B cell (primary cell): ENCODE measurements at regions not wholly inside any gene's neighbourhood (a gene's known extent, or its start where the extent isn't known, plus 50 kb on each side); places are given as distances from the start of the nearest gene placed in this dataset.

Experiments used
- ATAC-seq: fragments of 200-7000 bp; cut with Tn5 transposase; one replicate; pipeline ENCODE4 v1.10.0; 2021; ENCODE audit warnings: low read depth, mild to moderate bottlenecking, moderate number of reproducible peaks, moderate library complexity
- CTCF ChIA-PET: fragments of 350-600 bp; sonication (Branson Sonifier 250); formaldehyde crosslinking; loops from one replicate; lab custom pipeline; 2021; ENCODE audit warnings: antibody characterized with exemption, inconsistent platforms; lab: Charles Lee
- POLR2A ChIA-PET: fragments of 350-600 bp; sonication (Branson Sonifier 250); formaldehyde crosslinking; loops from one replicate; lab custom pipeline; 2021; ENCODE audit warnings: antibody characterized with exemption; lab: Charles Lee
- DNase-seq: peaks from one replicate; pipeline ENCODE4 v3.0.0; 2013
- H2AFZ ChIP-seq: 2 replicates; pipeline ENCODE4 v1.6.1; 2012; ENCODE audit warnings: mild to moderate bottlenecking, low read depth, low read length; ENCODE audit not compliant: insufficient read depth, poor library complexity, severe bottlenecking
- H3K27ac ChIP-seq, 2 donors: 1 replicate in 1 of 2; 2 replicates in 1 of 2; pipeline ENCODE4 v1.5.1; 2012 to 2013; ENCODE audit warnings: low read length in 2 of 2, mild to moderate bottlenecking in 2 of 2, moderate library complexity in 1 of 2
- H3K27me3 ChIP-seq, 4 experiments: fragments of 200-600 bp in 1 of 4; sonication (generic) in 1 of 4; replicated peaks in 1 of 4; 1 replicate in 2 of 4; 2 replicates in 2 of 4; pipeline versions ENCODE4 v1.6.1 to v1.7.0; 2013 to 2016; ENCODE audit warnings: low read length in 3 of 4, mild to moderate bottlenecking in 2 of 4, mixed read lengths in 1 of 4, moderate library complexity in 1 of 4; ENCODE audit not compliant: insufficient read depth in 4 of 4, control insufficient read depth in 3 of 4; ENCODE audit errors: control extremely low read depth in 1 of 4
- H3K36me3 ChIP-seq, 2 experiments: replicated peaks in 1 of 2; 1 replicate in 1 of 2; 2 replicates in 1 of 2; pipeline versions ENCODE4 v1.6.1 to v1.7.1; 2013; ENCODE audit warnings: low read length in 1 of 2; ENCODE audit not compliant: insufficient read depth in 2 of 2, control insufficient read depth in 1 of 2; ENCODE audit errors: control extremely low read depth in 1 of 2, extremely low read depth in 1 of 2
- H3K4me1 ChIP-seq, 2 donors: fragments of 200-600 bp in 1 of 2; sonication (generic) in 1 of 2; 1 replicate in 1 of 2; 2 replicates in 1 of 2; pipeline versions ENCODE4 v1.5.1 to v1.6.1; 2013 to 2017; ENCODE audit warnings: low read length in 2 of 2; ENCODE audit not compliant: control insufficient read depth in 2 of 2, insufficient read depth in 2 of 2
- H3K4me2 ChIP-seq: replicated peaks from 2 replicates; pipeline ENCODE3; 2012; ENCODE audit warnings: mild to moderate bottlenecking, low read depth, low read length; ENCODE audit not compliant: poor library complexity, severe bottlenecking
- H3K4me3 ChIP-seq, 5 experiments: fragments of 200-600 bp in 1 of 5; sonication (generic) in 1 of 5; 1 replicate in 3 of 5; 2 replicates in 2 of 5; pipeline versions ENCODE4 v1.5.1 to v1.7.0; 2011 to 2016; ENCODE audit warnings: low read length in 4 of 5, mild to moderate bottlenecking in 4 of 5, low read depth in 2 of 5, control low read depth in 1 of 5, moderate library complexity in 1 of 5; ENCODE audit not compliant: insufficient read depth in 1 of 5; ENCODE audit errors: control extremely low read depth in 1 of 5, extremely low read depth in 1 of 5
- H3K79me2 ChIP-seq: fragments of 200-600 bp; sonication (generic); one replicate; pipeline ENCODE4 v1.6.0; 2016; ENCODE audit warnings: low read length; ENCODE audit not compliant: control insufficient read depth, insufficient read depth
- H3K9ac ChIP-seq: fragments of 200-600 bp; sonication (generic); 2 replicates; pipeline ENCODE4 v1.6.1; 2017; ENCODE audit warnings: mild to moderate bottlenecking, low read length, moderate library complexity
- H3K9me3 ChIP-seq, 3 donors: one replicate each; pipeline versions ENCODE4 v1.6.1 to v1.7.1; 2013; ENCODE audit warnings: low read length in 2 of 3; ENCODE audit not compliant: control insufficient read depth in 2 of 3, insufficient read depth in 1 of 3; ENCODE audit errors: control extremely low read depth in 1 of 3
- H4K20me1 ChIP-seq: 2 replicates; pipeline ENCODE4 v1.6.0; 2012; ENCODE audit warnings: mild to moderate bottlenecking, low read length; ENCODE audit not compliant: insufficient read depth, control insufficient read depth, poor library complexity, severe bottlenecking
- H3K27ac Mint-ChIP-seq: one replicate; pipeline ENCODE4 v1.8.0; 2021; ENCODE audit warnings: mixed read lengths
- H3K27me3 Mint-ChIP-seq: one replicate; pipeline ENCODE4 v1.8.0; 2021; ENCODE audit warnings: mixed read lengths
- H3K4me1 Mint-ChIP-seq: one replicate; pipeline ENCODE4 v1.8.0; 2021; ENCODE audit warnings: mixed read lengths
- H3K4me3 Mint-ChIP-seq: one replicate; pipeline ENCODE4 v1.8.0; 2021; ENCODE audit warnings: mixed read lengths
- H3K9me3 Mint-ChIP-seq: one replicate; pipeline ENCODE4 v1.8.0; 2022; ENCODE audit warnings: mixed read lengths; ENCODE audit not compliant: insufficient read depth
- EZH2 ChIP-seq: IDR thresholded peaks from 2 replicates; pipeline ENCODE4 v1.6.1; 2012; ENCODE audit warnings: borderline replicate concordance, low read depth, mild to moderate bottlenecking, moderate library complexity, low read length; ENCODE audit not compliant: insufficient read depth, poor library complexity, severe bottlenecking
- WGBS: methylation state at CpG from one replicate; pipeline ENCODE4 v1.1.5; 2013; ENCODE audit warnings: missing lambda C conversion rate; ENCODE audit not compliant: insufficient coverage; 5-methylcytosine and 5-hydroxymethylcytosine counted together
- intact Hi-C: fragments of 100-400 bp; cut with micrococcal nuclease; formaldehyde crosslinking; loops from one replicate; pipeline ENCODE4 v1.10.0; 2022
- TF ChIP-seq, protein P1 (sequence below): fragments of 200-600 bp; IDR thresholded peaks from one replicate; pipeline ENCODE4 v1.8.0; 2022; ENCODE audit warnings: antibody characterized with exemption, mild to moderate bottlenecking

DNA sequence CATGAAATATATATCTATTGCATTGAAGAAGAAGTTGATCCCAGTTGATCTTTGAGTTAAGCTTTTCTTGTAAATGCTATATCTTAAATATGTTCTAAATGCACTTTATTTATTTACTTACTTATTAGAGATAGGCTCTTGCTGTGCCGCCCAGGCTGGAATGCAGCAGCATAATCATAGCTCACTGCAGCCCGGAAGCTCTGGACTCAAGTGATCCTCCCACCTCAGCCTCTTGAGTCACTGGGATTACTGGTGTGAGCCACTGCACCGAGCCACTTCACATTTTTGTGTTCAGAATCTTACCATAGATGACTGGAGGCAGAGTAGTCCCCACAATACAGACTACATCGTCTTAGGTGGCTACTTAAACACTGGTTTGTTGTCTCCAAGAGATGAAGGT lies 324.3 kb upstream of the SLIT2 start:
- ChIA-PET POLR2A (no interaction called here), CTCF (no interaction called here)
- DNase-seq (no peak), ATAC-seq (no peak)
- no peak for TF ChIP-seq EZH2
- TF ChIP-seq, protein P1, sequence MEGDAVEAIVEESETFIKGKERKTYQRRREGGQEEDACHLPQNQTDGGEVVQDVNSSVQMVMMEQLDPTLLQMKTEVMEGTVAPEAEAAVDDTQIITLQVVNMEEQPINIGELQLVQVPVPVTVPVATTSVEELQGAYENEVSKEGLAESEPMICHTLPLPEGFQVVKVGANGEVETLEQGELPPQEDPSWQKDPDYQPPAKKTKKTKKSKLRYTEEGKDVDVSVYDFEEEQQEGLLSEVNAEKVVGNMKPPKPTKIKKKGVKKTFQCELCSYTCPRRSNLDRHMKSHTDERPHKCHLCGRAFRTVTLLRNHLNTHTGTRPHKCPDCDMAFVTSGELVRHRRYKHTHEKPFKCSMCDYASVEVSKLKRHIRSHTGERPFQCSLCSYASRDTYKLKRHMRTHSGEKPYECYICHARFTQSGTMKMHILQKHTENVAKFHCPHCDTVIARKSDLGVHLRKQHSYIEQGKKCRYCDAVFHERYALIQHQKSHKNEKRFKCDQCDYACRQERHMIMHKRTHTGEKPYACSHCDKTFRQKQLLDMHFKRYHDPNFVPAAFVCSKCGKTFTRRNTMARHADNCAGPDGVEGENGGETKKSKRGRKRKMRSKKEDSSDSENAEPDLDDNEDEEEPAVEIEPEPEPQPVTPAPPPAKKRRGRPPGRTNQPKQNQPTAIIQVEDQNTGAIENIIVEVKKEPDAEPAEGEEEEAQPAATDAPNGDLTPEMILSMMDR: no peak
- no peaks in the 10 kb centered on the region for H3K79me2 ChIP-seq
- no peak overlapping the region for H3K27ac ChIP-seq
- 100% methylated on average over 2 of the region's 4 CpGs for WGBS
- no peaks in the 10 kb centered on the region for H3K36me3 ChIP-seq
- Mint-ChIP-seq H3K4me1 (no peaks in the 10 kb centered on the region), H3K4me3 (no peak overlapping the region), H3K27me3 (no peaks in the 10 kb centered on the region), H3K9me3 (peaks cover 6% of the 10 kb centered on the region), H3K27ac (no peak overlapping the region)
- H3K9ac ChIP-seq: no peak overlapping the region
- intact Hi-C loops: no loop called here
- H3K4me1 ChIP-seq: no peaks in the 10 kb centered on the region
- H3K27me3 ChIP-seq: no peaks in the 10 kb centered on the region
- H2AFZ ChIP-seq: no peak overlapping the region
- no peaks in the 10 kb centered on the region for H4K20me1 ChIP-seq
- H3K4me3 ChIP-seq: no peak overlapping the region
- H3K4me2 ChIP-seq: no peak overlapping the region
- peaks cover 0 to 3% (median 1%) of the 10 kb centered on the region in 3 donors for H3K9me3 ChIP-seq

DNA sequence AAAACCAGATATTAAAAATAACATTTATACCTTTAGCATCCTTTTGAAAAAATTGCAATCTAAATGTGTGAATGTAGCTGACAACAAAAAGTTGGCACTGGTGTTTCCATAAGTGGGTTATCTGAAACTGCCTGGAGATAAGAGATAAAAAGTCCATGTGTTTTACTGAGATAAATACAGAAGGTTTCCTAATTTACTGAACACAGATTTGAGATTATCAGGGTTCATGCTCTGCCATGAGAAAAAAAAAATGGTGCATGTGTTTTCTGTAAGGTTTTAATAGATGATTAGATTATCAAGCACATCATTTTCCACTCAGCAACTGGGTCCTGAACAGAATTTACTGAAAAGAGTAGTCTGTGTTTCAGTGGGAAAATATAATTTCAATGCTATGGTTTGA lies 326.2 kb upstream of the SLIT2 start:
- H3K4me1 Mint-ChIP-seq: no peaks in the 10 kb centered on the region
- ChIA-PET CTCF (no interaction called here), POLR2A (no interaction called here)
- H4K20me1 ChIP-seq: no peaks in the 10 kb centered on the region
- DNase-seq (no peak), ATAC-seq (no peak)
- no peaks in the 10 kb centered on the region for H3K36me3 ChIP-seq
- no peaks in the 10 kb centered on the region for H3K4me1 ChIP-seq
- no peaks in the 10 kb centered on the region for H3K27me3 Mint-ChIP-seq
- H3K79me2 ChIP-seq: no peaks in the 10 kb centered on the region
- no peak overlapping the region for H3K27ac ChIP-seq
- H3K9me3 ChIP-seq: peaks cover 0 to 7% (median 1%) of the 10 kb centered on the region in 3 donors
- no peak overlapping the region for H3K9ac ChIP-seq
- H3K4me3 ChIP-seq: no peak overlapping the region
- TF ChIP-seq EZH2: no peak
- TF ChIP-seq, protein P1: no peak
- H3K4me2 ChIP-seq: no peak overlapping the region
- peaks cover 6% of the 10 kb centered on the region for H3K9me3 Mint-ChIP-seq
- H2AFZ ChIP-seq: no peak overlapping the region
- intact Hi-C loops: no loop called here
- no peaks in the 10 kb centered on the region for H3K27me3 ChIP-seq
- no peak overlapping the region for H3K4me3 Mint-ChIP-seq
- no peak overlapping the region for H3K27ac Mint-ChIP-seq
